IPS-NIHi7 (cell line): ENCODE measurements at regions not wholly inside any gene's neighbourhood (a gene's known extent, or its start where the extent isn't known, plus 50 kb on each side); places are given as distances from the start of the nearest gene placed in this dataset.
"Not testable (repeated sequence)": the region's sequence is repeated elsewhere in the genome, so short reads cannot be mapped to it uniquely, and the experiment has no call there.

Experiments used
- DNase-seq: peaks from one replicate; pipeline ENCODE4 v3.0.0; 2012; ENCODE audit warnings: mixed read lengths; ENCODE audit errors: extremely low spot score

DNA sequence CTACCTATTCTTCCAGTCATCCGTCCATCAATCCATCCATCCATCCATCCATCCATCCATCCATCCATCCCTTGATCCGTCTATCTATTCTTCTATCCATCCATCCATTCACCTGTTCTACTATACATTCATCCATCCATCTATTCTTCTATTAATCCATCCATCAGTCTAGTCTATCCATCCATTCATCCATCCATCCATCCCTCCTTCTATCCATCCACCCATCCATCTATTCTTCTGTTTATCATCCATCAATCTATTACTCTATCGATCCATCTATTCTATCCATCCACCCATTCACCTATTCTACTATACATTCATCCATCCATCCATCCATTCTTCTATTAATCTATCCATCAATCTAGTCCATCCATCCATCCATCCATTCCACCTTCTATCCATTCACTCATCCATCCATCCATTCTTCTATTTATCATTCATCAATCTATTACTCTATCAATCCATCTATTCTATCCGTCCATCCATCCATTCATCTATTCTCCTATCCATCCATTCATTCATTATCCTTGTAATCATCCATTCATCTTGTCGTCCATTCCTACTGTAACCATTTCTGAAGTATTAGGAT, 110.4 kb upstream of the ZNF516 start:
- no peak for DNase-seq

GRCh38 chr18:76604935-76605240, 109.8 kb upstream of the ZNF516 start:
- DNase-seq: no peak

- DNase-seq: no peak
These were observed 109.3 kb upstream of the ZNF516 start for GRCh38 chr18:76604108-76604934.

GRCh38 chr18:76602191-76602590, 107.1 kb upstream of the ZNF516 start:
- DNase-seq: no peak

DNA sequence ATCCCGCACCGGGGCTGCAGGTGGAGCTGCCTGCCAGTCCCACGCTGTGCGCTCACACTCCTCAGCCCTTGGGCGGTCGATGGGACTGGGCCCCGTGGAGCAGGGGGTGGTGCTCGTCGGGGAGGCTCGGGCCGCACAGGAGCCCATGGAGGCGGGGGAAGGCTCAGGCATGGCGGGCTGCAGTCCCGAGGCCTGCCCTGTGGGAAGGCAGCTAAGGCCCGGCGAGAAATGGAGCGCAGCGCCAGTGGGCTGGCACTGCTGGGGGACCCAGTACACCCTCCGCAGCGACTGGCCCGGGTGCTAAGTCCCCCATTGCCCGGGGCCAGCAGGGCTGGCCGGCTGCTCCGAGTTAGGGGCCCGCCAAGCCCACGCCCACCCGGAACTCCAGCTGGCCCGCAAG, 105.0 kb upstream of the ZNF516 start:
- DNase-seq: not testable (repeated sequence)

DNA sequence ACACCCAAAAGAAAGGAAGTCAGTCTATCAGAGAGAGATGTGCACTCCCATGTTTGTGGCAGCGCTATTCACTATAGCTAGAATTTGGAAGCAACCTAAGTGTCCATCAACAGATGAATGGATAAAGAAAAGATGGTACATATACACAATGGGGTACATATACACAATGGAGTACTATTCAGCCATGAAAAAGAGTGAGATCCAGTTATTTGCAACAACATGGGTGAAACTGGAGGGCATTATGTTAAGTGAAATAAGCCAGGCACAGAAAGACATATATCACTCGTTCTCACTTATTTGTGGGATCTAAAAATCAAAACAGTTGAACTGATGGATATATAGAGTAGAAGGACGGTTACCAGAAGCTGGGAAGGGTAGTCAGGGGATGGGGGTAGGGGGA, 99.9 kb upstream of the ZNF516 start:
- no peak for DNase-seq

DNA sequence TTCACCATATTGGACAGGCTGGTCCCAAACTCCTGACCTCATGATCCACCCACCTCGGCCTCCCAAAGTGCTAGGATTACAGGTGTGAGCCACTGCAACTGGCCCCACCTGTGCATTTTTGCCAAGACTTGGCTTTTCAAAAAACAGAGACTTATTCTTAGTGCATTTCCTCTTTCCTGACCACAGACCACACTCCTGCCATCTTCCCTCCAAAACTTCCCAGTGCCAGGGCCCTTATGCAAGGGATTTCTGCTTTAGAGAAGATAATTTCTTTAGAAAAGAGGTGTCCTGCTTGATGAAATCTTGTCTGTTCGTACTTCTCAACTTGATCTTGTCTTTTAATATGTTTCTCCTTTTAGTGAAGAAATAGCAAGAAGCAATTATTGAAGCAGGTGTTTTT, 98.8 kb upstream of the ZNF516 start:
- DNase-seq: no peak

DNA sequence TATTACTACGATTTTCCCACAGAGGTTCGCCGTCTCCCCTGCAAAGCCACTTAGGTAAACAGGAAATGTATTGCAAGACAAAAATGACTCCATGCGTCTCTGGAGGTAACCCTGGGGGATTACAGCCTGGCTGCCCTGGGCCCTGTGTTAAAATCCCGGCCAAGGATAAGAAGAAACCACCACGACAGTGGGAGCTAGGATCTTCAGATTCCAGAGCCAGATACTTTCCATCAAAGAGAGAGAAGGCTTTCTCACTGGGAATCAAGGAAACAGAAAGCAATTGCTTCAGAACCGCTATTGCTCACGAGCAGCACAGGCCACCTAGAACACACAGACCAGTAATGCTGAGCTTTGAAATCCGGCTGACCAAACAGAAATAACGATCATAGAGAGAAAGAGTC, 97.9 kb upstream of the ZNF516 start:
- DNase-seq: peak; percentile 56

- no peak for DNase-seq
These were observed 97.1 kb upstream of the ZNF516 start for GRCh38 chr18:76592096-76592495.

DNA sequence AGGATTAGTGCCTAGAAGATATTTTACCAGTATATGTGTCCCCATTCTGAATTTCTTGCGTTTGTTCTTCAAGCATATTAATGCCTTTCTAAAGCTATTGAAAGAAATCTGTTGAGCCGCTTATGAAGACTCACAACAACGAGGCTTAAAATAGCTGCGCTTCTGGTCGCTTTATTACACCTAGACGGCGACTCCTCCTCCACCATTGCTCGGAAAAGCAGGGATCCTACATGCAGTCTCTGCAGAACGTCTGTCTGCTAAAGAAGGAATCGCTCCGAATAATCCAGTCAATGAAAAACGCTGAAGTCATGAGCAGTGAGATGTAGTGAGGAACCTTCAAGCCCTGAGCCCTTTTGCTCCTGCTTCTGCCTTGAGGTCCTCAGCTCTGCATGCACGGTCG, 94.8 kb upstream of the ZNF516 start:
- no peak for DNase-seq

DNA sequence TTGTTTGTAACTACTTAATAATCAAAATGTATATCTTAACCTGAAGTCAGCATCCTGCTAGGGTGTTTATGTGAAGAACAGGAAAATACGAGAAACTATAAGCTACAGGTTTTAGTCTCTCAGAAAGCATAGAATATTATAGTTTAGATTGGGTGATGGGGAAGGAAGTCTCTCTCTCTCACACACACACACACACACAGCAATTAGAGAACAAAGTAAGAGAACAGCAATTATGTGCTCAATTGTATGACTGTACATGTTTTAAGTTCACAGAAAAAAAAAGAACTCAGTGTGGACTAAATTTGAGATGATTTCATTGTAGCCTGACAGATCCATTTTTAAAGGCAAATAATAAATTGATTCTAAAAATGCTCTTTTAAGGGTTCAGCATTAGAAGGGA, 94.3 kb upstream of the ZNF516 start:
- no peak for DNase-seq

- DNase-seq: no peak
These were observed 93.7 kb upstream of the ZNF516 start for GRCh38 chr18:76588601-76589226.

- no peak for DNase-seq
These were observed 92.8 kb upstream of the ZNF516 start for GRCh38 chr18:76587879-76588271.

DNA sequence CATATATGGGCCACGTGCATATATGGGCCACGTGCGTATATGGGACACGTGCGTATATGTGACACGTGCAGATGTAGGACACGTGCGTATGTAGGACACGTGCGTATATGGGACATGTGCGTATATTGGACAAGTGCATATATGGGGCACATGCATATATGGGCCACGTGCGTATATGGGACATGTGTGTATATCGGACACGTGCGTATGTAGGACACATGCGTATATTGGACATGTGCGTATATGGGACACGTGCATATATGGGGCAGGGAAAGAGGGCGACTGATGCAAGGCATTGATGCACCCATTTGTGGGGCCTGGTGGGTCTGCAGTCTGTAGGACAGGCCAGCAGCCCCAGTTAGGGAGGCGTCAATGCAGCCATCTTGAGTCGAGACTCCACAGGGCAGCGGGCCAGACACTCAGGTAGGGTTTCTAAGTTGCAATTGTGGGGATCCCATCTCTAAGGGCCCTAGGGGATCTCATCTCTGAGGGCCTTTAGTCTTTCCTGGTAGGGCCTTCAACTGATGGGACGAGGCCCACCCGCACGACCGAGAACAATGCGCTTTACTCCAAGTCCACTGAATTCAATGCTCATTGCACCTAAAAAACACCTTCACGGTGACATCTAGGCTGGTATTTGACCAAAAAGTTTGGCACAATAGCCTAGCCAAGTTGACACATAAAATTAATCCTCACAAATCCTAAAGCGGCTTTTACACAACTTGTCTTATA, 92.3 kb upstream of the ZNF516 start:
- DNase-seq: no peak

DNA sequence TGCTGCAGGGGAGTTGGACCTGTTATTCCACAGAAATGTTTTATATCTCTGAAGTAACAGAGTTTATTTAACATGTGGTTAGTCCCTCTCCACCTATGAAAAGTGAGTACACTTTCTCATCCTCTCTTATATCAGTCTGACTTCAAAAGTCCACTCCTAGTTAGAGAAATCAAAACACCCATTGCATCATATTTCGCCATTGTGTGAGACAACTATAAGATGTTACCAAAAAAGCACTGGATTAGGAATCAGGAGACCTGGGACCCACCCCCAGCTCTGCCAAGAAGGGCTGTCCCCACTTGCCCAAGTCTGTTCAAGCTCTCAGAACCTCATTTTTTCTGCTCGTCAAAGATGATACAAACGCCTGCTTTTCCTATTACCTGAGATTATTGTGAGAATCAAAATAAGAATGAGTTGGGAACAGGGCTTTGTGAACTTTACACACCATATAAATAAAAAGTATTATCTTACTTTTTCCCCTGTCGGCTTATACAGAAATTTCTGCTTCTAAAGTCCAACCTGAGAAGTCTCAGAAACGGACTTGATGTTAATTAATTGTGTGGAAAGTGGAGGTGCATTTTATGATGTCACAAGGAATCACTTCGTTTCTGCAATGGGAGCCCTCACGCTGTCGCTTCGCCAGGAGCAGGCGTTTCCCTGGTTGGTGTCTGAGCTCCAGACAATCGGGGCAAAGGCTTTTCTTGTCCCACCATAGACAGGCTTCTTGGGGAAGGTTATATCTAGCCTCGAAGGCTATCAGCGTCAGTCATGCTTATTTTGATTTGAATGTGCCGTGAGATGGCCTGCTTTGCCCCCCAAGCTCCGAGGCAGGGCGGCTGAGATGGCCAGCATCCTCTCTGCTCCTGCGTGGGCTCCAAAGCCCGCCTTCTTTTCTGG, 89.6 kb upstream of the ZNF516 start:
- DNase-seq: no peak

DNA sequence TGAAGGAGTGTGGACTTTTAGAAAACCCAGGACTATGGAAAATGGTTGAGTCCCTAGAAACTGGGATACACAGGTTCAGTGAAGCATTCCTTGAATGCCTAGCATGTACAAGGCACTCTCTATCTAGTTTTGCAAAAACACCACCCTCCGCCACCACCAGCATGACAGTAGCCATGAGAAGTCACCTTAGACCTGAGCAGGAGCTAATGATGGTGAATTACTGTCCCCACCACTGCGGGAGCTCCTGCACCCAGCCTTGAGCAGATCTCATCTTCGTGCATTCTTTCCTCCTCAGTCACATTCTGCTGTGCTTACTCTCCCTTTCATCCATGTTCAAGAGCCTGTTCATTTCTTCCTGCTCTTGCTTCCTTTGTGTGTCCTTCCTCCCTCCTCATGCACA, 86.2 kb upstream of the ZNF516 start:
- peak; percentile 5 for DNase-seq

GRCh38 chr18:76580288-76580962, 85.4 kb upstream of the ZNF516 start:
- peak; percentile 5 for DNase-seq

GRCh38 chr18:76579301-76579695, 84.3 kb upstream of the ZNF516 start:
- peak; percentile 8 for DNase-seq

- DNase-seq: peak; percentile 41
These were observed 83.7 kb upstream of the ZNF516 start for GRCh38 chr18:76578571-76579300.

DNA sequence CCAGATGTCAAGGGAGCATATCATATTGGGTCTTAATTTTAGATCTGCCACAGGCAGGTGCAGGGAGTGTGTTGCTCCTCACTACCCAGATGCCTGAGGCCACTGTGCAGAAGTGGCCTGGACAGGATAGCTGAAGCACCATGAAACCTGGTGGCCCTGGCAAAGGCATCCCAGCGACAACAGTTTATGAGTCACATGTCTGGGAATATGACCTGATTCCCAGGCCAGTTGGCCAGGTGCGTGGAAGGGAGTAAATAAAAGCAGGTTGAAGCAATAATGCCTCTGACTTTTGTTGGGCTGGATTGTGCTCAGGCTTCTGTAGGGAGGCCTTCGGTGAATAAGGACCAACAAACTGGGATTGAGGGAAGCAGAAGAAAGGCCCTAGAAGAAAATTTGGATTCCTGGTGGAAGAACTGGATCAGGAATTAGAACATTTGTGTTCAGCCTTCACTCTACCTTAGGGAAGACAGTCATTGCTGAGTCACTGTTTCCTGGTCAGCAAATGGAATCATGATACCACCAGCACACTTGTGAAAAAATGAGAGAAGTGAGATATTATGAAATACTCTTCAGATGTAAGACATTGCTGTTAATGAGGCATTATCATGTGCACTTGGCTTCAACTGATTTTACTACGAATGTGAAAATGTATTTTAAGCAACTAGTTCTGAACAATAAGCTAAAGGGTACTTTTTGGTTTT, 78.4 kb upstream of the ZNF516 start:
- no peak for DNase-seq
